Activated T-helper 1 cell treated with anti-CD3 and anti-CD28 coated beads, Interleukin-12 subunit alpha, Interleukin-12 subunit beta, Interleukin-2, Interleukin-4 antibody, amounts not matched to agents 30 ng/mL and 10 ng/mL and 1 ng/mL, durations not matched to agents 14 hours and 24 hours and 36 hours (primary cell): ENCODE measurements at regions not wholly inside any gene's neighbourhood (a gene's known extent, or its start where the extent isn't known, plus 50 kb on each side); places are given as distances from the start of the nearest gene placed in this dataset.

Experiments
- DNase-seq: peaks from one replicate; pipeline ENCODE4 v3.0.0; 2021; ENCODE audit warnings: low spot score
- H3K27ac Mint-ChIP-seq: one replicate; pipeline ENCODE4 v1.8.0; 2021; ENCODE audit warnings: mild to moderate bottlenecking, mixed read lengths
- H3K27me3 Mint-ChIP-seq: one replicate; pipeline ENCODE4 v1.8.0; 2022; ENCODE audit warnings: mild to moderate bottlenecking, moderate library complexity, mixed read lengths; ENCODE audit not compliant: insufficient read depth
- H3K36me3 Mint-ChIP-seq: one replicate; pipeline ENCODE4 v1.8.0; 2021; ENCODE audit warnings: low read depth, mixed read lengths
- H3K4me1 Mint-ChIP-seq: one replicate; pipeline ENCODE4 v1.8.0; 2021; ENCODE audit warnings: low read depth, mixed read lengths
- H3K4me3 Mint-ChIP-seq: one replicate; pipeline ENCODE4 v1.8.0; 2021; ENCODE audit warnings: mild to moderate bottlenecking, moderate library complexity, mixed read lengths
- H3K9me3 Mint-ChIP-seq: one replicate; pipeline ENCODE4 v1.8.0; 2021; ENCODE audit warnings: mixed read lengths
- intact Hi-C: fragments of 100-400 bp; cut with micrococcal nuclease; formaldehyde crosslinking; loops from one replicate; pipeline ENCODE4 v1.15.1; 2024

- Mint-ChIP-seq H3K27ac (no peak overlapping the region), H3K36me3 (no peaks in the 10 kb centered on the region), H3K9me3 (no peaks in the 10 kb centered on the region), H3K4me3 (no peak overlapping the region), H3K27me3 (no peaks in the 10 kb centered on the region), H3K4me1 (no peaks in the 10 kb centered on the region)
- intact Hi-C loops, result no loop called here
- DNase-seq, result no peak
Observed at GRCh38 chr9:2337131-2337530, 284.5 kb upstream of the VLDLR start.

DNA sequence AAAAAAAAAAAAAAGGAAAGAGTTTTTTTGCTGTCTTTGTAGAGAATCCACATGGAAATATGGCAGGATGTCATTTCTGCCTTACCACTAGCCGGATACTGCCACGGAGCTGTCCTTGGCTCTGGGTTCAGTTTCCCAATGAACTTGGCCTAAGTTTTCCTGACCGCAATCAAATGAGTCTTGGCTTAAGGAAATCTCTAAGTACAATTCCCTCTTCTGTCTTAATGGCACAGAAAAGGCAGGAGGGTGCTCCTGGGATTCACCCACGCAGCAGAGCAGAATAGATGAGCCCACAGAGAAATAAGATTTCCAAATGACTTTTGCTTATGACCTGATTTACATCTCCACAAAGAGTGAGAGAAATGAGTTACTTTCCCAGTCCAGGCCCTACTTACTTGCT is 284.0 kb upstream of the VLDLR start:
- Mint-ChIP-seq H3K4me1 (no peaks in the 10 kb centered on the region), H3K36me3 (no peaks in the 10 kb centered on the region), H3K27me3 (no peaks in the 10 kb centered on the region), H3K4me3 (no peak overlapping the region), H3K27ac (no peak overlapping the region), H3K9me3 (no peaks in the 10 kb centered on the region)
- intact Hi-C loops, result no loop called here
- DNase-seq, result no peak

DNA sequence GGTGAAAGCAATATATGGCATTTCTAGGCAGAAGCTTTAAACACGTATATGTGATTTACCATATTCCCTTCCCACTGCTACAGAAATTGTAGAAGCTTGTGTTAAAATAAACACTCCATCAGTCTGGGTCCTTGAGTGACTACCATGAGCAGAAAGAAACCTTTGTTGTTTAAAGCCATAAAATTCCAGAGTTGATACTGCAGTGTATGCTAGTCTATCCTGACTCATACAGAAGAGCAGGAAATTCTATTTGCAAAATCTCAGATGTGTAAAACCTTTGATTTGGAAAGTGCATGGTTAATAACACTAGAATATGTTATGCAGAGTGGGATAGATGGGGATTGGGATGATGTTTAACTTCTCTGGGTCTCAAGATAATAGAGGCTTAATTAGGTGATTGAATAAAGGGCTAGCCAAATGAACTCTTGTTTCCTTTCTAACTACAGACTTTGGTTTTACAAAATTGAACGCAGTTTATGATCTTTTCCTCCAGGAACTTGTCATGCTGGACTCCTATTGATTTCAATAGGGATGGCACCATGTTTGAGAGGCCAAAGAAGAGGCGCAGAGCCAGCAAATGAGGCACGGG is 282.7 kb upstream of the VLDLR start:
- no peak overlapping the region for H3K4me3 Mint-ChIP-seq
- H3K9me3 Mint-ChIP-seq, result no peaks in the 10 kb centered on the region
- H3K27ac Mint-ChIP-seq, result no peak overlapping the region
- no peaks in the 10 kb centered on the region for H3K36me3 Mint-ChIP-seq
- intact Hi-C loops, result no loop called here
- H3K27me3 Mint-ChIP-seq, result no peaks in the 10 kb centered on the region
- no peak for DNase-seq
- H3K4me1 Mint-ChIP-seq, result no peaks in the 10 kb centered on the region

DNA sequence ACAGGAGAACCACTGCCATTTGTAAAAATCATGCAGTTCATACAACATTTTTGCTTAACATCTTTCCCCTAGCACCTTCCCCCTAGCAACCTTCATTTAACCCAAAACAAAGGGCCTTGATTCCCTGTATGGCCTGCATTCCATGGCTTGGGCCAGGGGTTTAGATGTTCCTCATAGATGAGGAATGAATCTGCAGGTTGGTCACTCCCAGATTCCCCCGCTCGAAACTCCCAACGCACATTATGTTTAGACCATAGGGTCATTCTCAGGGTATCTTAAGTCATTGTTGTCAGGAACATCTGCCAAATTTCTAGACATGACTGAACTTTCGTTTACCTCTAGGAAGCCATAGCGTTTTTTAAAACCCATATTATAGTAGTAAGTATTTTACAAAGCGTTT is 282.2 kb upstream of the VLDLR start:
- H3K27ac Mint-ChIP-seq, result no peak overlapping the region
- no peaks in the 10 kb centered on the region for H3K36me3 Mint-ChIP-seq
- H3K4me3 Mint-ChIP-seq, result no peak overlapping the region
- intact Hi-C loops, result no loop called here
- no peaks in the 10 kb centered on the region for H3K4me1 Mint-ChIP-seq
- no peak for DNase-seq
- no peaks in the 10 kb centered on the region for H3K27me3 Mint-ChIP-seq
- no peaks in the 10 kb centered on the region for H3K9me3 Mint-ChIP-seq

GRCh38 chr9:2340046-2340760 is 281.4 kb upstream of the VLDLR start:
- H3K36me3 Mint-ChIP-seq, result no peaks in the 10 kb centered on the region
- no peaks in the 10 kb centered on the region for H3K27me3 Mint-ChIP-seq
- intact Hi-C loops, result no loop called here
- no peak overlapping the region for H3K27ac Mint-ChIP-seq
- no peak for DNase-seq
- no peak overlapping the region for H3K4me3 Mint-ChIP-seq
- H3K9me3 Mint-ChIP-seq, result no peaks in the 10 kb centered on the region
- no peaks in the 10 kb centered on the region for H3K4me1 Mint-ChIP-seq

GRCh38 chr9:2341126-2341525 is 280.5 kb upstream of the VLDLR start:
- Mint-ChIP-seq H3K4me3 (no peak overlapping the region), H3K27ac (no peak overlapping the region), H3K27me3 (no peaks in the 10 kb centered on the region), H3K4me1 (no peaks in the 10 kb centered on the region), H3K9me3 (no peaks in the 10 kb centered on the region), H3K36me3 (no peaks in the 10 kb centered on the region)
- DNase-seq, result no peak
- intact Hi-C loops, result no loop called here

- Mint-ChIP-seq H3K9me3 (no peaks in the 10 kb centered on the region), H3K4me3 (no peak overlapping the region), H3K27ac (no peak overlapping the region), H3K4me1 (no peaks in the 10 kb centered on the region), H3K27me3 (peaks cover 1% of the 10 kb centered on the region), H3K36me3 (no peaks in the 10 kb centered on the region)
- DNase-seq, result no peak
- intact Hi-C loops, result no loop called here
Observed at GRCh38 chr9:2341956-2342355, 279.6 kb upstream of the VLDLR start.

DNA sequence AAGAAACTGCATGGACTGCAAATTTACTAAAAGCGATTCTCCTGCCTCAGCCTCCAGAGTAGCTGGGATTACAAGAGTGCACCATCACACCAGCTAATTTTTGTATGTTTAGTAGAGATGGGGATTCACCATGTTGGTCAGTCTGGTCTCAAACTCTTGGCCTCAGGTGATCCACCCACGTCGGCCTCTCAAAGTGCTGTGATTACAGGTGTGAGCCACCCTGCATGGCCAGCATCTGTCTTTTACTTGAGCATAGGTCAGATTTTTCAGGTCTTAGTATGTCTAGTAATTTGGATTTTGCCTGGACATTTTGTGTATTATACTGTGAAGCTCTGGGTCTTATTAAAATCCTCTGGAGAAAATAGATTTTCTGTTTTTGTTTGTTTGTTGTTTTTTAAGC is 277.8 kb upstream of the VLDLR start:
- H3K4me3 Mint-ChIP-seq, result no peak overlapping the region
- H3K27ac Mint-ChIP-seq, result no peak overlapping the region
- H3K9me3 Mint-ChIP-seq, result no peaks in the 10 kb centered on the region
- no peaks in the 10 kb centered on the region for H3K4me1 Mint-ChIP-seq
- H3K36me3 Mint-ChIP-seq, result no peaks in the 10 kb centered on the region
- intact Hi-C loops, result no loop called here
- peaks cover 1% of the 10 kb centered on the region for H3K27me3 Mint-ChIP-seq
- DNase-seq, result no peak

GRCh38 chr9:2344436-2344835 is 277.2 kb upstream of the VLDLR start:
- Mint-ChIP-seq H3K4me3 (no peak overlapping the region), H3K27me3 (peaks cover 1% of the 10 kb centered on the region)
- intact Hi-C loops, result no loop called here

GRCh38 chr9:2345013-2345412 is 276.6 kb upstream of the VLDLR start:
- Mint-ChIP-seq H3K27me3 (peaks cover 1% of the 10 kb centered on the region), H3K4me1 (no peaks in the 10 kb centered on the region), H3K36me3 (no peaks in the 10 kb centered on the region), H3K4me3 (no peak overlapping the region), H3K27ac (no peak overlapping the region), H3K9me3 (no peaks in the 10 kb centered on the region)
- no peak for DNase-seq
- intact Hi-C loops, result no loop called here

More at GRCh38 chr9:2344436-2344835, 277.2 kb upstream of the VLDLR start:
- no peaks in the 10 kb centered on the region for H3K4me1 Mint-ChIP-seq
- no peaks in the 10 kb centered on the region for H3K9me3 Mint-ChIP-seq
- no peak overlapping the region for H3K27ac Mint-ChIP-seq
- DNase-seq, result no peak
- H3K36me3 Mint-ChIP-seq, result no peaks in the 10 kb centered on the region

- H3K36me3 Mint-ChIP-seq, result no peaks in the 10 kb centered on the region
- H3K4me3 Mint-ChIP-seq, result no peak overlapping the region
- H3K4me1 Mint-ChIP-seq, result no peaks in the 10 kb centered on the region
- no peak for DNase-seq
- intact Hi-C loops, result no loop called here
- H3K27me3 Mint-ChIP-seq, result peaks cover 1% of the 10 kb centered on the region
- no peak overlapping the region for H3K27ac Mint-ChIP-seq
- no peaks in the 10 kb centered on the region for H3K9me3 Mint-ChIP-seq
Observed at GRCh38 chr9:2346277-2346913, 275.2 kb upstream of the VLDLR start.

DNA sequence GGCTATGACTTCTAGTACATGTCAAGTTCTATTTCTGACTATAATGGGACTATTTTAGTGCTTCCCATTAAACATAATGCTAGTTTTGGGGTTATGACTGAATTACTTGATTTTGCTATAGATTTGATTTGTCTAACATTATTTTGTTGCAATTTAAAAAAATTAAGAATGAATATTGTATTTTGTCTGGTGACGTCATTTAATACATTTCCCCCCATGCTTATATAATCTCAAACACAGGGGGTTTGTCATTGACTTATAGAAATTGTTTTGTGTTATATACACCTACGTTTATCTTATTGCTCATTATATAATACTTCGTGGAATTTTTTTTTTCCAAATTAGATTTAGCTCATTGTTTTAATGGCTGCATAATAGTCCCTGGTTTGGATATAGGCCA is 270.3 kb upstream of the VLDLR start:
- intact Hi-C loops, result no loop called here
- DNase-seq, result no peak
- no peak overlapping the region for H3K4me3 Mint-ChIP-seq
- H3K27me3 Mint-ChIP-seq, result peaks cover 1% of the 10 kb centered on the region
- H3K36me3 Mint-ChIP-seq, result no peaks in the 10 kb centered on the region
- no peaks in the 10 kb centered on the region for H3K9me3 Mint-ChIP-seq
- no peaks in the 10 kb centered on the region for H3K4me1 Mint-ChIP-seq
- H3K27ac Mint-ChIP-seq, result no peak overlapping the region

DNA sequence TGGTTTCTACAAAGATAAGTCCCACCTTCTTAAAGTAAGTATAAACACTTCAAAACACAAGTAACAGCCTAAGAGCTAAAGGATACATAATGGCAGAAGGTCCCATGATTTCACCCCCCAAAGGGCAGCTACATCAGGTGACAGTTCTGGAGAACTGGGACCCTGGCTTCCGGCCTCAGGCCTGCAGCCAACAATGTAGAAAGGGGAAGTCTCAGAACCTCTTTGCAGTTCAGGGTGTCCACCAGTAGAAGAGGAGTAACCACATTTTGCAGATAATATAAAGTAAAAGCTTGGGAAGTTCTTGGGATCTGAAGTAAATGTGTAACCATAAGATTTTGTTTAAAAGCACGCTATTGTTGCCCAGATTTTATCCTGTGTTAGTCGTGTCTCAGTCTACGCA is 267.4 kb upstream of the VLDLR start:
- H3K4me1 Mint-ChIP-seq, result no peaks in the 10 kb centered on the region
- DNase-seq, result no peak
- no peaks in the 10 kb centered on the region for H3K9me3 Mint-ChIP-seq
- H3K36me3 Mint-ChIP-seq, result no peaks in the 10 kb centered on the region
- intact Hi-C loops, result no loop called here
- no peak overlapping the region for H3K4me3 Mint-ChIP-seq
- H3K27me3 Mint-ChIP-seq, result no peaks in the 10 kb centered on the region
- no peak overlapping the region for H3K27ac Mint-ChIP-seq
